ENCODE measurements at regions not wholly inside any gene's neighbourhood (a gene's known extent, or its start where the extent isn't known, plus 50 kb on each side); places are given as distances from the start of the nearest gene placed in this dataset.
A peak's percentile ranks its signal among the peaks of the same experiment; 100 is the strongest.

DNA sequence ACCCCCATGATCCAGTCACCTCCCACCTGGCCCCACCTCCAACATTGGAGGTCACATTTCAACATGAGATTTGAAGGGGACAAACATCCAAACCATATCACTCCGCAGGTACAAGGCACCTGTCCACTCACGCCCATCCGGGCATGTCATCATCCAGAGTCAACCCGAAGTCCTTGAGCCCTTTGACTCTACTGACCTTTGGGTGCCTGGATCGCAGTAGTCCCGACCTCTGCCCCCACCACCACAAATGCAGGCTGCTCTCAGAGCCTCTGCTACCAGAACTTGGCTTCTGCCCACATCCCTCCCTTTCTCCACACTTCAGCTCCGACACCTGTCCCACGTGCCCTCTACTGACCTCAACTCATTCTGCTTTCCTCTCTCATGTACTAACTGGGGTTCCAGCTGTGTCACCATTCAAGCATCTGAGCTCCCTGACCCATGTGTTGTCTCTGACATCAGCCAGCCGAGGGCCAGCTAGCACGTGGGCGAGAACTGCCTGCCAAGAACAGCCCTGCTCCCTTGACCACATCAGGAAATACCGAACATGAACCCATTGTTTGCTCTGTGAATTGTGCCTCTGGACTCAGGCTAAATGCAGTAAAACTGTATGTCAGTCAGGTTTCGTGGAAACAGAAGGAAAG, 498.3 kb upstream of the SULF2 start:
- Histone ChIP-seq H3K9ac (ENCODE audit: low read depth, low read length) (no peak overlapping the region), H3K4me3 (ENCODE audit: low read length) (no peak overlapping the region), H3K27ac (ENCODE audit: low read depth, low read length) (no peak overlapping the region), H3K9me3 (ENCODE audit: insufficient read depth, low read depth, low read length) (no peaks in the 10 kb centered on the region), H3K27me3 (ENCODE audit: insufficient read depth, low read length) (no peaks in the 10 kb centered on the region), H3K4me1 (ENCODE audit: insufficient read depth, low read length) (peaks cover 14% of the 10 kb centered on the region), H3K36me3 (ENCODE audit: insufficient read depth, low read length) (no peaks in the 10 kb centered on the region)
- WGBS, result 91% methylated on average over 13 of the region's 13 CpGs

DNA sequence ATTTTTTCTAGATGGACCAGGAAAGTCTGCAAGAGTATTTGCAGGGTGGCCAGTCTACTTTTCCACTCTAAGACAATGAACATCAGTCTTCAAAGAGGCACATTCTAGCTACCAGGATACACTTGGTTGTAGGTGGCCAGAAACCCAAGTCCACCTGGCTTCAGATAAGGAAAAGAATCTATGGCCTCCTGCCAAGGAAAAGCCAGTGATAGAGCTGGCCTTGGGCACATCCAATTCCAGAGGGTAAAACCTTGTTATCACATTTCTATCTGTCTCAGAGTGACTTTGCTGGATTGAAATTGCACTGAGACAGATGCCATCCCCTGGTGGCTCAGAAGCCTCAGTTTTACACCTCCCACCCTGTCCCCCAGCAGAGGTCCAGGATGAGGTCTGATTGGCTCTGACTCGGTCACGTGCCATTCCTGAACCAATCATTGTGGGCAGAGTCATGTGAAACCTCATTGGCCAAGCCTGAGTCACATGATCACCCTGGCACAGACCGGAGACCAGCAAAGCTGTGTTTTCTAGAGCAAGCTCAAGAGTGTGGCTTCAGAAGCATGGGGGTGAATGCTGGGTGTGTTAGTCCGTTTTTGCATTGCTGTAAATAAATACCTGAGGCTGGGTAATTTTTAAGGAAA, 497.4 kb upstream of the SULF2 start:
- no peak overlapping the region for H3K4me3 ChIP-seq (ENCODE audit: low read length)
- H3K27me3 ChIP-seq (ENCODE audit: insufficient read depth, low read length), result no peaks in the 10 kb centered on the region
- no peaks in the 10 kb centered on the region for H3K9me3 ChIP-seq (ENCODE audit: insufficient read depth, low read depth, low read length)
- no peaks in the 10 kb centered on the region for H3K36me3 ChIP-seq (ENCODE audit: insufficient read depth, low read length)
- peaks cover 14% of the 10 kb centered on the region for H3K4me1 ChIP-seq (ENCODE audit: insufficient read depth, low read length)
- H3K9ac ChIP-seq (ENCODE audit: low read depth, low read length), result no peak overlapping the region
- WGBS, result 89% methylated on average over 4 of the region's 4 CpGs
- H3K27ac ChIP-seq (ENCODE audit: low read depth, low read length), result no peak overlapping the region

GRCh38 chr20:48281501-48281900, 496.2 kb upstream of the SULF2 start:
- no peaks in the 10 kb centered on the region for H3K9me3 ChIP-seq (ENCODE audit: insufficient read depth, low read depth, low read length)
- peaks cover 10% of the 10 kb centered on the region for H3K4me1 ChIP-seq (ENCODE audit: insufficient read depth, low read length)
- no peak overlapping the region for H3K27ac ChIP-seq (ENCODE audit: low read depth, low read length)
- no peaks in the 10 kb centered on the region for H3K27me3 ChIP-seq (ENCODE audit: insufficient read depth, low read length)
- no peak overlapping the region for H3K9ac ChIP-seq (ENCODE audit: low read depth, low read length)
- WGBS, result 88% methylated on average over 4 of the region's 4 CpGs
- no peak overlapping the region for H3K4me3 ChIP-seq (ENCODE audit: low read length)
- H3K36me3 ChIP-seq (ENCODE audit: insufficient read depth, low read length), result no peaks in the 10 kb centered on the region

DNA sequence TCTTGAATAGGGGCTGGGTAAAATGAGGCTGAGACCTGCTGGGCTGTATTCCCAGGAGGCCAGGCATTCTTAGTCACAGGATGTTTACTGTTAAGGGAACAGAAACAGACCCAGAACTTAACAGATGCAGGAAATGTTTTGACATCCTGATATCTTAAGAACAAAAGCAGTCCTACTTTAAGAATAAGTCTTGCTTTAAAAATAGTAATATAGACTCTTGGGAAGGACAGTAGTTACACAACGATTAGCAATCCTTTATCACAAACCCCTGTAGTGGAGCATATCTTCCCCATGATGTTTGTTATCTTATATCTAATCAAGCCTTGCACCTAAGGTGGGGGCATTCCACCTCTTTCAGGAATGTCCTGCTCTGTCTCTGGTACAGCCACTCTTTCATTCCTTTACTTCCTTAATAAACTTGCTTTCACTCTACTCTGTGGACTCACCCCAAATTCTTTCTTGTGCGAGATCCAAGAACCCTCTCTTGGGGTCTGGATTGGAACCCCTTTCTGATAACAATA, 493.7 kb upstream of the SULF2 start:
- Histone ChIP-seq H3K36me3 (ENCODE audit: insufficient read depth, low read length) (no peaks in the 10 kb centered on the region), H3K4me1 (ENCODE audit: insufficient read depth, low read length) (peaks cover 17% of the 10 kb centered on the region), H3K27me3 (ENCODE audit: insufficient read depth, low read length) (no peaks in the 10 kb centered on the region), H3K4me3 (ENCODE audit: low read length) (no peak overlapping the region), H3K9ac (ENCODE audit: low read depth, low read length) (no peak overlapping the region), H3K27ac (ENCODE audit: low read depth, low read length) (no peak overlapping the region), H3K9me3 (ENCODE audit: insufficient read depth, low read depth, low read length) (no peaks in the 10 kb centered on the region)
- 94% methylated on average over 2 of the region's 2 CpGs for WGBS

GRCh38 chr20:48277266-48277665, 492.0 kb upstream of the SULF2 start:
- no peak overlapping the region for H3K4me3 ChIP-seq (ENCODE audit: low read length)
- WGBS, result 93% methylated on average over 2 of the region's 2 CpGs
- peaks cover 17% of the 10 kb centered on the region for H3K4me1 ChIP-seq (ENCODE audit: insufficient read depth, low read length)
- H3K27ac ChIP-seq (ENCODE audit: low read depth, low read length), result no peak overlapping the region
- no peak overlapping the region for H3K9ac ChIP-seq (ENCODE audit: low read depth, low read length)
- no peaks in the 10 kb centered on the region for H3K36me3 ChIP-seq (ENCODE audit: insufficient read depth, low read length)
- no peaks in the 10 kb centered on the region for H3K27me3 ChIP-seq (ENCODE audit: insufficient read depth, low read length)
- no peaks in the 10 kb centered on the region for H3K9me3 ChIP-seq (ENCODE audit: insufficient read depth, low read depth, low read length)

DNA sequence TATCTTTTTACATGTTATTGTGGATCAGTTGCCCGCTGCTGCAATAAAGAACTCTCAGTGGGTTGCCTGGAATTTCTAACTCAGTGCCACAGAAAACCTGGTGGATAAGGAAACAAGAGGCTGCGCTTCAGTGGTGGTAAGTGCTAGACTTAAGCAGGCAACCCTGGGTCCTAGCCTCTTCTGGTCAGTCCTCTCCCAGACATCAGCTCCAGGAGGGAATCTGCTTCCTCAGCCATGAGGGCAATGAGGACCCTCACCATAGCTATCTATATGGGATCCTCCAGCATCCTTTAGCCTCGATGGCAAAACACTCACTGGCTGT, 490.7 kb upstream of the SULF2 start:
- Histone ChIP-seq H3K27ac (ENCODE audit: low read depth, low read length) (peak overlapping the region; percentile 43), H3K36me3 (ENCODE audit: insufficient read depth, low read length) (no peaks in the 10 kb centered on the region), H3K9ac (ENCODE audit: low read depth, low read length) (peak overlapping the region; percentile 42; the same call in 1 of the 2 replicates), H3K9me3 (ENCODE audit: insufficient read depth, low read depth, low read length) (no peaks in the 10 kb centered on the region), H3K4me3 (ENCODE audit: low read length) (no peak overlapping the region), H3K27me3 (ENCODE audit: insufficient read depth, low read length) (no peaks in the 10 kb centered on the region), H3K4me1 (ENCODE audit: insufficient read depth, low read length) (peaks cover 17% of the 10 kb centered on the region)
- 60% methylated on average over 3 of the region's 3 CpGs for WGBS

DNA sequence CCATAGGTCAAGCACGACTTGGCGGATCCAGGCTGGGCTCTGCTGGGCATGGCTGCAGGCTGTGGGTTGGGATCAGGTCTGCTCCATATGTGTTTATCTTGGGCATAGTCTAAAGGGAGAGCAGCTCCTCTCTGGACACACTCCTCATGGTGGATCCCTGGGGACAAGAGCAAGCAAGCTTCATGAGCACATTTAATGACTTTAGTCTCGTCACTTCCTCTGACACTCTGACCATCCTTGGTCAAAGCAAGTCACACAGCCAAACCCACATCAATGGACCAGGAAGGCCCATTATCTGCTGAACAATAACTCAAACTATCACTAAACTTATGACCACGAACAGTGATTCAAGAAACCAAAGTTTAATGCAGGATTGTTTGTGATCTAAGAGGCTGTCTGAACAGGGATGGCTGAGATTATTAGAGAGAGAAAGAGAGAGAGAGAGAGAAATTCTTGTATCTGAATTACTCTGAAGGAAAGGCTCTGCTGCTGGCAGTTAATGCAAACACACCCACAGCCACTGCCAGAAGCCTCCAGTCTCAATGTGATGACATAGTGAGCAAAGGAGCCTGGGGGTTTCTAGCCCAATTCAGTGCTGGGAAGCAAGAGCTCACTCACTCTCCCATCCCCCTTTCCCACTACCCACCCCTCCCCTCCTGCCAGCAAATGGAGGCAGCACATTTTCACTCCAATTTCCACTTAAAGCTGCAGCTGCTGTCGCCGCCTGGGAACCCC, 490.2 kb upstream of the SULF2 start:
- H3K4me1 ChIP-seq (ENCODE audit: insufficient read depth, low read length), result peaks cover 17% of the 10 kb centered on the region
- peak overlapping the region; percentile 43 for H3K27ac ChIP-seq (ENCODE audit: low read depth, low read length)
- no peaks in the 10 kb centered on the region for H3K9me3 ChIP-seq (ENCODE audit: insufficient read depth, low read depth, low read length)
- H3K9ac ChIP-seq (ENCODE audit: low read depth, low read length), result peak overlapping the region; percentile 42; the same call in 1 of the 2 replicates
- 70% methylated on average over 6 of the region's 6 CpGs for WGBS
- no peak overlapping the region for H3K4me3 ChIP-seq (ENCODE audit: low read length)
- H3K27me3 ChIP-seq (ENCODE audit: insufficient read depth, low read length), result no peaks in the 10 kb centered on the region
- no peaks in the 10 kb centered on the region for H3K36me3 ChIP-seq (ENCODE audit: insufficient read depth, low read length)

- Histone ChIP-seq H3K4me1 (ENCODE audit: insufficient read depth, low read length) (peaks cover 17% of the 10 kb centered on the region), H3K4me3 (ENCODE audit: low read length) (no peak overlapping the region), H3K9me3 (ENCODE audit: insufficient read depth, low read depth, low read length) (no peaks in the 10 kb centered on the region), H3K27ac (ENCODE audit: low read depth, low read length) (no peak overlapping the region), H3K9ac (ENCODE audit: low read depth, low read length) (no peak overlapping the region), H3K36me3 (ENCODE audit: insufficient read depth, low read length) (no peaks in the 10 kb centered on the region), H3K27me3 (ENCODE audit: insufficient read depth, low read length) (no peaks in the 10 kb centered on the region)
These were observed 488.6 kb upstream of the SULF2 start for GRCh38 chr20:48273843-48274242.

DNA sequence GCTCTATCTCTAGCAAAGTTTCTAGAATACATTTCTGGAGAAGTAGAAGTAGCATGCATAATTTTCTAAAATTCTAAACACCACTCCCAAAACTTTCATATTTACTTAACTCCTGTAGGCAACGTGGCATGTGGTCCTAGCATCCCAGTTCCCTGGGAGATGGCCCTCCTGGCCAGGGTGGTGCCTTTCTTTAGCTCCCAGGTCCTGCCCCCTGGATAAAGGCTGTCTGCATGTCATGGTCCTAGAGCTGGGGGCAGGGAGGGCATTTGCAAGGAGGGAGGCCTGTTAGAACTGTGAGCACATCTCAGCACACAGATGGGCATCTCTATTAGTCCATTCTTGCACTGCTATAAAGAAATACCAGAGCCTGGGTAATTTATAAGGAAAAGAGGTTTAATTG, 485.6 kb upstream of the SULF2 start:
- whole genome bisulfite sequencing, result 85% methylated on average over 1 of the region's 1 CpG
- Histone ChIP-seq H3K9ac (ENCODE audit: low read depth, low read length) (no peak overlapping the region), H3K27me3 (ENCODE audit: insufficient read depth, low read length) (no peaks in the 10 kb centered on the region), H3K9me3 (ENCODE audit: insufficient read depth, low read depth, low read length) (no peaks in the 10 kb centered on the region), H3K27ac (ENCODE audit: low read depth, low read length) (no peak overlapping the region), H3K4me3 (ENCODE audit: low read length) (no peak overlapping the region), H3K4me1 (ENCODE audit: insufficient read depth, low read length) (peaks cover 9% of the 10 kb centered on the region), H3K36me3 (ENCODE audit: insufficient read depth, low read length) (no peaks in the 10 kb centered on the region)

DNA sequence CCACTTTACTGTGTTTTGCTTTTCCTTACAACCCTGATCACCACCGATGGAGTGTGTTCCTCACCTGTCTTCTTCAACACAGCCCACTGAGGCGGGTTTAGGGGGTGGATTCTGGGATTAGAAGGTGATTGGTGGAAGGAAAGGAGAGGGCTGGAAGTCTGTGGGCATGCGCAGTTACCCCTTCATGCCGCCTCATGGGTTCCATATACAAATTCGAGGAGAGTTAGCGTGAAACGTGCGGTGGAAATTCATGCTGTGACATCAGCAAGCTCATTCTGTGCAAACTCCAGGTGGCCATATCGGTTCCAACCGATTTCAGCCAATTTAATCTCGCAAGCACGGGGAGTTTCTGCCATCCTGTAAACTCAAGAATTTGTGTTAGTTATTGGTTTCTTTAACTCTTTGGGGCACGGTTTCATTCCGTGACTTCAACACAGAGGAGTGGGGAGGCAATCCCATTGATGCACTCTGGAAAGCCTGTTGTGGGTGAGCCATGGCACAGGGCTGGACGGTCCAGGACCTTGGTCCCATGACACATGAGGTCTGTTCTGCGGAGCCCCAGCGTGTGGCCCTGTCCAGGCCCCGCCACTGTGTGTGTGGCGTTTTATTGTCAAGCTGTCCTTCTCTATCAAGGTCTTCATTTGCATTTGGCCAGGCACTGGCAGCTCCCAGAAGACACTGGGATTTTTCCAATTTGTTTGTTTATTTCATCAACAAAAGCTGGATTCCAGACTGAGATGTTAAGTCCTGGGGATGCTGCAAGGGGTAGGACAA, 482.8 kb upstream of the SULF2 start:
- no peaks in the 10 kb centered on the region for H3K27me3 ChIP-seq (ENCODE audit: insufficient read depth, low read length)
- H3K9ac ChIP-seq (ENCODE audit: low read depth, low read length), result no peak overlapping the region
- H3K36me3 ChIP-seq (ENCODE audit: insufficient read depth, low read length), result no peaks in the 10 kb centered on the region
- no peak overlapping the region for H3K4me3 ChIP-seq (ENCODE audit: low read length)
- no peak overlapping the region for H3K27ac ChIP-seq (ENCODE audit: low read depth, low read length)
- no peaks in the 10 kb centered on the region for H3K9me3 ChIP-seq (ENCODE audit: insufficient read depth, low read depth, low read length)
- no peaks in the 10 kb centered on the region for H3K4me1 ChIP-seq (ENCODE audit: insufficient read depth, low read length)
- 96% methylated on average over 19 of the region's 19 CpGs for WGBS

DNA sequence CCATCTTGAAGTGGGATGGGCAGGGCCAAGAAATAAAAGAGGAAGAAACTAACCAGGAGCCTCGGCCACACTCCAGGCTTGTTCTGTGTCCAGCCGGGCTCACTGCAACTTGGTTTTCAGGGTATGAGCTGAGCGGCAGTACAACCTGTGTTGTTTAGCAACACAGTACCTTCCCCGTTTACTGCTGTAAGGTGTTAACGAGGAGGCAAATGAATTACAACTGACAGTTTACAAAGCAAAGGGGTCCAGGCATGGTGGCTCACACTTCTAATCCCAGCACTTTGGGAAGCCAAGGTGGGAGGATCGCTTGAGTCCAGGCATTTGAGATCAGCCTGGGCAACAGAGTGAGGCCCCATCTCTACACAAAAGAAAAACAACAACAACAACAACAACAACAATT, 481.3 kb upstream of the SULF2 start:
- no peaks in the 10 kb centered on the region for H3K4me1 ChIP-seq (ENCODE audit: insufficient read depth, low read length)
- H3K27me3 ChIP-seq (ENCODE audit: insufficient read depth, low read length), result no peaks in the 10 kb centered on the region
- no peaks in the 10 kb centered on the region for H3K9me3 ChIP-seq (ENCODE audit: insufficient read depth, low read depth, low read length)
- H3K9ac ChIP-seq (ENCODE audit: low read depth, low read length), result no peak overlapping the region
- H3K36me3 ChIP-seq (ENCODE audit: insufficient read depth, low read length), result no peaks in the 10 kb centered on the region
- no peak overlapping the region for H3K4me3 ChIP-seq (ENCODE audit: low read length)
- WGBS, result 75% methylated on average over 6 of the region's 6 CpGs
- no peak overlapping the region for H3K27ac ChIP-seq (ENCODE audit: low read depth, low read length)
